ENCODE measurements at regions not wholly inside any gene's neighbourhood (a gene's known extent, or its start where the extent isn't known, plus 50 kb on each side); places are given as distances from the start of the nearest gene placed in this dataset.

DNA sequence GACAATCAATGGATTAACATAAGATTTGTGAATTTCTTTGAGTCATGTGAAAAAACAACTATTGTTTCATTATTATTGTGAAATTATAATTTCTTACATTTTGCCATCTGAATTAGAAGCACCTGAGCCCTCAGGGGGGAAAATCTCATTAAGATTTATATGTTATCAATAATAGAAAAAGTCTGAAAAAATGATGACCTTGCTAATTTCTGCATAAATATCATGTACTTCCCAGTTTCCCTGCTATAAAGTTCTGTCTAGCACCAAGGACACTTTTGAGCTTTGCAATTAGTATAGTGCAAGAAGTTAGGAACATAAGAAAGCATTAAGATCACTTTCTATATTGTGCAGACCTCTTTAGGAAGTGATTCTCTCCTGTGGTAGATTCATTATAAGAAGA is 488.3 kb upstream of the TUSC1 start:
- H2BK15ac ChIP-seq (ENCODE audit: low read length): no peak overlapping the region
- no peak overlapping the region for H4K8ac ChIP-seq (ENCODE audit: low read depth, low read length)
- H2BK12ac ChIP-seq (ENCODE audit: low read length): no peak overlapping the region
- no peak overlapping the region for H3K18ac ChIP-seq (ENCODE audit: low read length)
- no peaks in the 10 kb centered on the region for H3K79me1 ChIP-seq (ENCODE audit: low read depth, low read length)
- H2BK5ac ChIP-seq (ENCODE audit: low read length): no peak overlapping the region
- no peak overlapping the region for H2AK5ac ChIP-seq (ENCODE audit: low read depth, low read length)
- H3K14ac ChIP-seq (ENCODE audit: low read length): no peak overlapping the region
- H3K4me1 ChIP-seq (ENCODE audit: control insufficient read depth in 2 of 2, insufficient read depth in 1 of 2, low read depth in 1 of 2, low read length in 2 of 2): no peaks in the 10 kb centered on the region
- no peak overlapping the region for H3K9ac ChIP-seq (ENCODE audit: low read depth, low read length, poor library complexity)
- no peak overlapping the region for H2BK120ac ChIP-seq (ENCODE audit: low read depth, low read length)
- no peak overlapping the region for H4K91ac ChIP-seq (ENCODE audit: low read depth, low read length, poor library complexity)
- H3K36me3 ChIP-seq (replicated peaks in 1 of 2; ENCODE audit: control insufficient read depth in 2 of 2, insufficient read depth in 2 of 2, low read length in 2 of 2): no peaks in the 10 kb centered on the region
- H3K23ac ChIP-seq (ENCODE audit: low read depth, low read length, poor library complexity): no peak overlapping the region
- no peaks in the 10 kb centered on the region for H3K27me3 ChIP-seq (ENCODE audit: control insufficient read depth in 3 of 3, insufficient read depth in 3 of 3, low read depth in 1 of 3, low read length in 3 of 3)
- no peak overlapping the region for H2AFZ ChIP-seq (ENCODE audit: low read length)
- no peak for DNase-seq (ENCODE audit: low spot score)
- H3K4me3 ChIP-seq (ENCODE audit: low read length in 2 of 2): no peak overlapping the region
- H3K27ac ChIP-seq (replicated peaks; ENCODE audit: low read length): no peak overlapping the region
- H3K4me2 ChIP-seq (ENCODE audit: insufficient read depth, low read length, poor library complexity, severe bottlenecking): no peak overlapping the region
- H3K9me3 ChIP-seq (replicated peaks in 1 of 2; ENCODE audit: control insufficient read depth in 2 of 2, insufficient read depth in 1 of 2, low read depth in 1 of 2, low read length in 2 of 2): no peaks in the 10 kb centered on the region
- no peak overlapping the region for H3K4ac ChIP-seq (ENCODE audit: low read length)

DNA sequence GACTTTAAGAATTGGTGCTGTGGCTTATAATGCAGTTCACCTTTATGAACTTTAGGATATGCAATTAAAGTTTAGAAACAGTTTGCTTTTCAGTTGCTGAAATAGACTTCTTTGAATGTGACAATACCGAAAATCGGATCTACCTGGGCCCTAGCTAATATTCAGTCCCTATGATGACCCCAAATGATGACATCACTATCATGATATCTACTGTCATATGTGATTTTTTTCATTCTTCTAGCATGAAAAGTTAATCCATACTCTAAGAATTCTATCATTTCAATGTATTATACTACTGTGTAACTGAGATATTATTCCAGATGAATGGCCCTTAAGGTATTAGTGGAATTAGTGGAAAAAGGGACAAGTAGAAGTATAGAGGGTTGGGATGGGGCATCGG is 487.2 kb upstream of the TUSC1 start:
- no peak overlapping the region for H3K4me2 ChIP-seq (ENCODE audit: insufficient read depth, low read length, poor library complexity, severe bottlenecking)
- whole genome bisulfite sequencing, 2 donors (ENCODE audit: extremely low coverage in 2 of 2, insufficient read length in 2 of 2, insufficient replicate concordance in 1 of 2): no CpG with 5 or more reads among the region's 3 CpGs
- H3K27ac ChIP-seq (replicated peaks; ENCODE audit: low read length): no peak overlapping the region
- no peak overlapping the region for H2BK12ac ChIP-seq (ENCODE audit: low read length)
- no peak overlapping the region for H2AFZ ChIP-seq (ENCODE audit: low read length)
- H3K36me3 ChIP-seq (replicated peaks in 1 of 2; ENCODE audit: control insufficient read depth in 2 of 2, insufficient read depth in 2 of 2, low read length in 2 of 2): no peaks in the 10 kb centered on the region
- no peak overlapping the region for H3K4ac ChIP-seq (ENCODE audit: low read length)
- no peak overlapping the region for H3K9ac ChIP-seq (ENCODE audit: low read depth, low read length, poor library complexity)
- H2BK15ac ChIP-seq (ENCODE audit: low read length): no peak overlapping the region
- H3K4me3 ChIP-seq (ENCODE audit: low read length in 2 of 2): no peak overlapping the region
- no peak for DNase-seq (ENCODE audit: low spot score)
- H2AK5ac ChIP-seq (ENCODE audit: low read depth, low read length): no peak overlapping the region
- H3K18ac ChIP-seq (ENCODE audit: low read length): no peak overlapping the region
- H4K91ac ChIP-seq (ENCODE audit: low read depth, low read length, poor library complexity): no peak overlapping the region
- no peaks in the 10 kb centered on the region for H3K27me3 ChIP-seq (ENCODE audit: control insufficient read depth in 3 of 3, insufficient read depth in 3 of 3, low read depth in 1 of 3, low read length in 3 of 3)
- no peak overlapping the region for H4K8ac ChIP-seq (ENCODE audit: low read depth, low read length)
- no peaks in the 10 kb centered on the region for H3K79me1 ChIP-seq (ENCODE audit: low read depth, low read length)
- no peak overlapping the region for H3K14ac ChIP-seq (ENCODE audit: low read length)
- no peaks in the 10 kb centered on the region for H3K9me3 ChIP-seq (replicated peaks in 1 of 2; ENCODE audit: control insufficient read depth in 2 of 2, insufficient read depth in 1 of 2, low read depth in 1 of 2, low read length in 2 of 2)
- H3K4me1 ChIP-seq (ENCODE audit: control insufficient read depth in 2 of 2, insufficient read depth in 1 of 2, low read depth in 1 of 2, low read length in 2 of 2): no peaks in the 10 kb centered on the region
- no peak overlapping the region for H2BK5ac ChIP-seq (ENCODE audit: low read length)
- no peak overlapping the region for H3K23ac ChIP-seq (ENCODE audit: low read depth, low read length, poor library complexity)
- no peak overlapping the region for H2BK120ac ChIP-seq (ENCODE audit: low read depth, low read length)

DNA sequence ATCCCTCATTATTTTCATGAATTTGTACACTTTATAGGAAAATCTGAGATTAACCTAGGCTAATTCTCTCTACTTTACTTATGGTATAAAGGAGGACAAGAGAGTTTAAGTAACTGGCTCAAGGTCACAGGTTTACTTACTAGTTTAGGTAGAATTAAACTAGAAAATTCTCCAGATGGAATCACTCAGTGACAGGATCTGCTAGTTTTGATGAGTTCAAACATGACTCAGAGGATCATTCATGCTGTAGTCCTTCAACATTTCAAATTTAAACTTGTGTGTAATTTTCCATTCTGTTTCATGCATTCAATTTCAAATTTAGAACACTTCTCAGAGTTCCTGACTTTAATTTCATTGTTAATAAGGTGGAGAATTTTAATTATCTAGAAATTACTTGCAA is 485.7 kb upstream of the TUSC1 start:
- Histone ChIP-seq H3K23ac (ENCODE audit: low read depth, low read length, poor library complexity) (no peak overlapping the region), H3K9me3 (replicated peaks in 1 of 2; ENCODE audit: control insufficient read depth in 2 of 2, insufficient read depth in 1 of 2, low read depth in 1 of 2, low read length in 2 of 2) (no peaks in the 10 kb centered on the region), H3K79me1 (ENCODE audit: low read depth, low read length) (no peaks in the 10 kb centered on the region), H3K4me3 (ENCODE audit: low read length in 2 of 2) (no peak overlapping the region), H2BK120ac (ENCODE audit: low read depth, low read length) (no peak overlapping the region), H3K4me1 (ENCODE audit: control insufficient read depth in 2 of 2, insufficient read depth in 1 of 2, low read depth in 1 of 2, low read length in 2 of 2) (no peaks in the 10 kb centered on the region), H3K9ac (ENCODE audit: low read depth, low read length, poor library complexity) (no peak overlapping the region), H3K27ac (replicated peaks; ENCODE audit: low read length) (no peak overlapping the region), H3K18ac (ENCODE audit: low read length) (no peak overlapping the region), H3K27me3 (ENCODE audit: control insufficient read depth in 3 of 3, insufficient read depth in 3 of 3, low read depth in 1 of 3, low read length in 3 of 3) (no peaks in the 10 kb centered on the region), H2BK5ac (ENCODE audit: low read length) (no peak overlapping the region), H4K91ac (ENCODE audit: low read depth, low read length, poor library complexity) (no peak overlapping the region), H2AFZ (ENCODE audit: low read length) (no peak overlapping the region), H3K14ac (ENCODE audit: low read length) (no peak overlapping the region), H4K8ac (ENCODE audit: low read depth, low read length) (no peak overlapping the region), H2BK12ac (ENCODE audit: low read length) (no peak overlapping the region), H3K36me3 (replicated peaks in 1 of 2; ENCODE audit: control insufficient read depth in 2 of 2, insufficient read depth in 2 of 2, low read length in 2 of 2) (no peaks in the 10 kb centered on the region), H2AK5ac (ENCODE audit: low read depth, low read length) (no peak overlapping the region), H3K4ac (ENCODE audit: low read length) (no peak overlapping the region), H2BK15ac (ENCODE audit: low read length) (no peak overlapping the region), H3K4me2 (ENCODE audit: insufficient read depth, low read length, poor library complexity, severe bottlenecking) (no peak overlapping the region)
- no peak for DNase-seq (ENCODE audit: low spot score)

DNA sequence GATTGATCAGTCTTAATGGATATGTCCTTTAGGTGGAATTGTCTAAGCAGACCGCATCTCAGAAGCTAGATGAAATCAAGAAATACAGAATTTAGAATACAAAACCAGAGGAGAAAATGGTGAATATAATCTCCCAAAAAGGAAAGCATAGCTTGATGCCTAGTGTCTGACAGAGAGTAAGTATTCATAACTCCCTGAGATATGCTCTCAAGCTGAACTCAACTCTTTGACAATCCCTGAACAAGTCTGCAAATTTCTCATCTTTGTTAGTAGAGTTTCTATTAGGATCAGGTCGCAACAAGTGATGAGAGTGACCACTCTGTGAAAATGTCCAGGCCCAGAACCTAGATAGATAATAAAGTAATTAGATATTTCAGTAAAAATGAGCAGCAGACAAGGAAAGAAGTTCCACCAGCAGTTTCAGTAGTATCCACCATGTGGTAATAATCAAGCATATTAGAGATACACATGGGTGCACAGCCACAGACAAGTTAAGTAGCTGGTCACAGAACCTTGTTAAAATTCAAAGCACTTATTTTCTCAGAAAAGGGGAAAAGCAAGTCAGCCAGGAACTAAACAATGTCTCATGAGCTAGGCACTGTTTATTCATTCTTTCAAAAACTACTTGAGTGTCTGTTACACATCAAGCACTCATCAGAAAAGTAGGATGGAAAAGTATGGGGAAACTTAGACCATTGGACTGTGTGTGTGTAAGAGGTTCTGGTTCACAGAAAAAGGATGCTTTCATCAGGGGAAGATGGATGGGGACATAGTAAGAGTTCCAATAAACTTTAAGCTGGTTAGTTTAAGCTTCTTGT is 481.5 kb upstream of the TUSC1 start:
- Histone ChIP-seq H4K8ac (ENCODE audit: low read depth, low read length) (no peak overlapping the region), H2BK120ac (ENCODE audit: low read depth, low read length) (no peak overlapping the region), H3K27ac (replicated peaks; ENCODE audit: low read length) (no peak overlapping the region), H3K23ac (ENCODE audit: low read depth, low read length, poor library complexity) (no peak overlapping the region), H3K4me3 (ENCODE audit: low read length in 2 of 2) (no peak overlapping the region), H3K4ac (ENCODE audit: low read length) (no peak overlapping the region), H3K9ac (ENCODE audit: low read depth, low read length, poor library complexity) (no peak overlapping the region), H2BK15ac (ENCODE audit: low read length) (no peak overlapping the region), H3K9me3 (replicated peaks in 1 of 2; ENCODE audit: control insufficient read depth in 2 of 2, insufficient read depth in 1 of 2, low read depth in 1 of 2, low read length in 2 of 2) (no peaks in the 10 kb centered on the region), H4K91ac (ENCODE audit: low read depth, low read length, poor library complexity) (no peak overlapping the region), H3K4me1 (ENCODE audit: control insufficient read depth in 2 of 2, insufficient read depth in 1 of 2, low read depth in 1 of 2, low read length in 2 of 2) (no peaks in the 10 kb centered on the region), H3K4me2 (ENCODE audit: insufficient read depth, low read length, poor library complexity, severe bottlenecking) (no peak overlapping the region), H3K18ac (ENCODE audit: low read length) (no peak overlapping the region), H2BK12ac (ENCODE audit: low read length) (no peak overlapping the region), H2AFZ (ENCODE audit: low read length) (no peak overlapping the region), H3K79me1 (ENCODE audit: low read depth, low read length) (no peaks in the 10 kb centered on the region), H2BK5ac (ENCODE audit: low read length) (no peak overlapping the region), H3K27me3 (ENCODE audit: control insufficient read depth in 3 of 3, insufficient read depth in 3 of 3, low read depth in 1 of 3, low read length in 3 of 3) (no peaks in the 10 kb centered on the region), H3K14ac (ENCODE audit: low read length) (no peak overlapping the region), H3K36me3 (replicated peaks in 1 of 2; ENCODE audit: control insufficient read depth in 2 of 2, insufficient read depth in 2 of 2, low read length in 2 of 2) (no peaks in the 10 kb centered on the region), H2AK5ac (ENCODE audit: low read depth, low read length) (no peak overlapping the region)
- DNase-seq (ENCODE audit: low spot score): no peak
- no CpG with 5 or more reads among the region's 2 CpGs for WGBS, 2 donors (ENCODE audit: extremely low coverage in 2 of 2, insufficient read length in 2 of 2, insufficient replicate concordance in 1 of 2)

Measured in neuronal stem cell (in vitro differentiated cells).